H9 (cell line): ENCODE measurements at regions not wholly inside any gene's neighbourhood (a gene's known extent, or its start where the extent isn't known, plus 50 kb on each side); places are given as distances from the start of the nearest gene placed in this dataset.

Source experiments
- DNase-seq: peaks from one replicate; pipeline ENCODE4 v3.0.0-alpha.2; 2017
- H2AFZ ChIP-seq: one replicate; pipeline ENCODE4 v1.6.1; 2013; ENCODE audit warnings: mild to moderate bottlenecking, low read length, control low read depth, moderate library complexity
- H2AK5ac ChIP-seq: 2 replicates; pipeline ENCODE4 v1.6.1; 2013; ENCODE audit warnings: low read length, control low read depth, mixed read lengths; ENCODE audit not compliant: insufficient read length
- H2BK120ac ChIP-seq: one replicate; pipeline ENCODE4 v1.6.1; 2013; ENCODE audit warnings: low read depth, mild to moderate bottlenecking, low read length, control low read depth, inconsistent platforms; ENCODE audit not compliant: poor library complexity, severe bottlenecking
- H2BK12ac ChIP-seq: 2 replicates; pipeline ENCODE4 v1.6.1; 2013; ENCODE audit warnings: low read length, control low read depth, mixed read lengths, low read depth; ENCODE audit not compliant: insufficient read length
- H2BK15ac ChIP-seq: 2 replicates; pipeline ENCODE4 v1.6.1; 2013; ENCODE audit warnings: low read depth, low read length, control low read depth
- H2BK20ac ChIP-seq: one replicate; pipeline ENCODE4 v1.6.1; 2013; ENCODE audit warnings: low read depth, mild to moderate bottlenecking, low read length, control low read depth, inconsistent platforms; ENCODE audit not compliant: poor library complexity, severe bottlenecking
- H2BK5ac ChIP-seq: 2 replicates; pipeline ENCODE4 v1.6.1; 2013; ENCODE audit warnings: low read length, control low read depth, mixed read lengths; ENCODE audit not compliant: insufficient read length
- H3K14ac ChIP-seq: 2 replicates; pipeline ENCODE4 v1.6.1; 2013; ENCODE audit warnings: low read length, control low read depth; ENCODE audit not compliant: insufficient read depth
- H3K18ac ChIP-seq: 2 replicates; pipeline ENCODE4 v1.6.1; 2013; ENCODE audit warnings: low read depth, mild to moderate bottlenecking, mixed read lengths, low read length, control low read depth; ENCODE audit not compliant: insufficient read length
- H3K23ac ChIP-seq: 2 replicates; pipeline ENCODE4 v1.6.1; 2013; ENCODE audit warnings: low read length, control low read depth, mixed read lengths, low read depth; ENCODE audit not compliant: insufficient read length
- H3K23me2 ChIP-seq: 2 replicates; pipeline ENCODE4 v1.6.1; 2013; ENCODE audit warnings: low read depth, mild to moderate bottlenecking, mixed read lengths, low read length, control low read depth; ENCODE audit not compliant: insufficient read length, poor library complexity, severe bottlenecking
- H3K27ac ChIP-seq: 2 replicates; pipeline ENCODE4 v1.5.1; 2013; ENCODE audit warnings: low read length, control low read depth, mixed read lengths, low read depth; ENCODE audit not compliant: insufficient read length
- H3K27me3 ChIP-seq: 2 replicates; pipeline ENCODE4 v1.6.1; 2013; ENCODE audit warnings: low read length, control low read depth, inconsistent platforms; ENCODE audit not compliant: insufficient read depth
- H3K4ac ChIP-seq: 2 replicates; pipeline ENCODE4 v1.6.1; 2013; ENCODE audit warnings: low read depth, mild to moderate bottlenecking, control low read depth, inconsistent platforms, low read length, moderate library complexity
- H3K4me1 ChIP-seq: 2 replicates; pipeline ENCODE4 v1.6.1; 2013; ENCODE audit warnings: low read length, control low read depth, inconsistent platforms; ENCODE audit not compliant: insufficient read depth
- H3K4me2 ChIP-seq: 2 replicates; pipeline ENCODE4 v1.6.1; 2013; ENCODE audit warnings: low read length, control low read depth, mixed read lengths; ENCODE audit not compliant: insufficient read length, insufficient read depth
- H3K56ac ChIP-seq: 2 replicates; pipeline ENCODE4 v1.6.1; 2013; ENCODE audit warnings: low read depth, mild to moderate bottlenecking, mixed read lengths, low read length, control low read depth; ENCODE audit not compliant: insufficient read length
- H3K79me1 ChIP-seq: 2 replicates; pipeline ENCODE4 v1.6.1; 2013; ENCODE audit warnings: low read depth, mild to moderate bottlenecking, moderate library complexity, low read length, control low read depth, inconsistent platforms; ENCODE audit not compliant: insufficient read depth, poor library complexity, severe bottlenecking
- H3K79me2 ChIP-seq: 2 replicates; pipeline ENCODE4 v1.6.1; 2013; ENCODE audit warnings: low read length, control low read depth, inconsistent platforms; ENCODE audit not compliant: insufficient read depth
- H3K9ac ChIP-seq: 2 replicates; pipeline ENCODE4 v1.6.1; 2013; ENCODE audit warnings: low read length, control low read depth, mixed read lengths; ENCODE audit not compliant: insufficient read length; ENCODE audit errors: extremely low read depth
- H3K9me3 ChIP-seq: one replicate; pipeline ENCODE4 v1.6.1; 2013; ENCODE audit warnings: low read depth, low read length, inconsistent platforms; ENCODE audit not compliant: control insufficient read depth
- H3T11ph ChIP-seq: one replicate; pipeline ENCODE4 v1.6.1; 2013; ENCODE audit warnings: mild to moderate bottlenecking, low read length, control low read depth, inconsistent platforms
- H4K20me1 ChIP-seq: one replicate; pipeline ENCODE4 v1.6.1; 2013; ENCODE audit not compliant: control insufficient read depth, insufficient read length, insufficient read depth
- H4K5ac ChIP-seq: 2 replicates; pipeline ENCODE4 v1.6.1; 2013; ENCODE audit warnings: low read depth, mild to moderate bottlenecking, mixed read lengths, low read length, control low read depth; ENCODE audit not compliant: insufficient read length
- H4K8ac ChIP-seq: replicated peaks from 2 replicates; pipeline ENCODE4 v1.6.1; 2013; ENCODE audit warnings: low read length, control low read depth, mixed read lengths, low read depth; ENCODE audit not compliant: insufficient read length
- H4K91ac ChIP-seq: 2 replicates; pipeline ENCODE4 v1.6.1; 2013; ENCODE audit warnings: low read depth, mild to moderate bottlenecking, moderate library complexity, mixed read lengths, low read length, control low read depth; ENCODE audit not compliant: insufficient read length
- H3K27ac Mint-ChIP-seq, 3 experiments: 2 replicates in 2 of 3; 3 replicates in 1 of 3; pipeline ENCODE4 v1.8.0; 2020 to 2021; ENCODE audit warnings: mixed read lengths in 3 of 3, mild to moderate bottlenecking in 1 of 3, moderate library complexity in 1 of 3
- H3K27me3 Mint-ChIP-seq: 2 replicates; pipeline ENCODE4 v1.8.0; 2021; ENCODE audit warnings: low read depth, mild to moderate bottlenecking, moderate library complexity, mixed read lengths
- H3K36me3 Mint-ChIP-seq, 3 experiments: 2 replicates in 2 of 3; 3 replicates in 1 of 3; pipeline ENCODE4 v1.8.0; 2020 to 2021; ENCODE audit warnings: low read depth in 3 of 3, mixed read lengths in 3 of 3; ENCODE audit not compliant: insufficient read depth in 1 of 3
- H3K4me1 Mint-ChIP-seq, 2 experiments: 2 replicates each; pipeline ENCODE4 v1.8.0; 2020; ENCODE audit warnings: mixed read lengths in 2 of 2
- H3K4me3 Mint-ChIP-seq, 2 experiments: 2 replicates in 1 of 2; 3 replicates in 1 of 2; pipeline ENCODE4 v1.8.0; 2020 to 2021; ENCODE audit warnings: mild to moderate bottlenecking in 2 of 2, mixed read lengths in 2 of 2, moderate library complexity in 1 of 2
- H3K9me3 Mint-ChIP-seq, 2 experiments: 2 replicates in 1 of 2; 3 replicates in 1 of 2; pipeline ENCODE4 v1.8.0; 2020; ENCODE audit warnings: mild to moderate bottlenecking in 2 of 2, mixed read lengths in 2 of 2, moderate library complexity in 1 of 2
- CTCF ChIP-seq: fragments of 200-600 bp; sonication (generic); conservative IDR thresholded peaks from 3 replicates; pipeline ENCODE4 v1.8.0; 2021; ENCODE audit warnings: antibody characterized with exemption, mild to moderate bottlenecking
- WGBS: extraction: QIAGEN DNeasy Blood & Tissue Kit; methylation state at CpG from one replicate; pipeline ENCODE4 v1.1.7; 2013; ENCODE audit warnings: missing lambda C conversion rate, low lambda C conversion rate, mixed read lengths; ENCODE audit not compliant: insufficient read length; ENCODE audit errors: extremely low coverage; 5-methylcytosine and 5-hydroxymethylcytosine counted together

GRCh38 chr17:72494566-72494965 is 373.7 kb downstream of the SOX9 start:
- Mint-ChIP-seq H3K27me3 (peaks cover 3% of the 10 kb centered on the region), H3K9me3 (no peaks in the 10 kb centered on the region; a peak in 1 of 5 replicates), H3K4me3 (no peak overlapping the region), H3K36me3 (no peaks in the 10 kb centered on the region; a peak in 1 of 7 replicates), H3K27ac (no peak overlapping the region), H3K4me1 (peaks cover 8 to 9% of the 10 kb centered on the region in 2 experiments; a peak in 3 of 4 replicates)
- no peak overlapping the region for H3T11ph ChIP-seq
- TF ChIP-seq CTCF: no peak
- no peak overlapping the region for H2AFZ ChIP-seq
- H3K27me3 ChIP-seq: no peaks in the 10 kb centered on the region
- H3K56ac ChIP-seq: no peak overlapping the region
- no peaks in the 10 kb centered on the region for H4K20me1 ChIP-seq
- H3K14ac ChIP-seq: no peak overlapping the region
- H4K8ac ChIP-seq: no peak overlapping the region
- H2BK120ac ChIP-seq: no peak overlapping the region
- no peak overlapping the region for H3K18ac ChIP-seq
- no peak overlapping the region for H4K91ac ChIP-seq
- no CpG with 5 or more reads among the region's 2 CpGs for WGBS
- no peaks in the 10 kb centered on the region for H3K79me1 ChIP-seq
- no peak overlapping the region for H3K27ac ChIP-seq
- no peak overlapping the region for H2BK15ac ChIP-seq
- H3K23ac ChIP-seq: no peak overlapping the region
- DNase-seq: no peak
- no peak overlapping the region for H3K4ac ChIP-seq
- no peaks in the 10 kb centered on the region for H3K79me2 ChIP-seq
- no peak overlapping the region for H2BK20ac ChIP-seq
- H3K9ac ChIP-seq: no peak overlapping the region
- no peaks in the 10 kb centered on the region for H3K9me3 ChIP-seq
- no peak overlapping the region for H2AK5ac ChIP-seq
- no peak overlapping the region for H2BK12ac ChIP-seq
- no peak overlapping the region for H3K4me2 ChIP-seq
- H3K23me2 ChIP-seq: no peaks in the 10 kb centered on the region
- no peaks in the 10 kb centered on the region for H3K4me1 ChIP-seq
- H4K5ac ChIP-seq: no peak overlapping the region
- no peak overlapping the region for H2BK5ac ChIP-seq
